Hepatocyte (in vitro differentiated cells): ENCODE measurements at regions not wholly inside any gene's neighbourhood (a gene's known extent, or its start where the extent isn't known, plus 50 kb on each side); places are given as distances from the start of the nearest gene placed in this dataset.
"Not testable (repeated sequence)": the region's sequence is repeated elsewhere in the genome, so short reads cannot be mapped to it uniquely, and the experiment has no call there.

ENCODE experiments used
- CTCF ChIP-seq: fragments of 200-600 bp; sonication (generic); IDR thresholded peaks from 2 replicates; pipeline ENCODE4 v1.5.1; 2016; ENCODE audit warnings: antibody characterized with exemption, mild to moderate bottlenecking; ENCODE audit not compliant: poor library complexity
- EZH2 ChIP-seq: fragments of 200-600 bp; sonication (generic); IDR thresholded peaks from 2 replicates; pipeline ENCODE4 v1.6.1; 2016; ENCODE audit warnings: antibody characterized with exemption, mild to moderate bottlenecking, borderline replicate concordance

DNA sequence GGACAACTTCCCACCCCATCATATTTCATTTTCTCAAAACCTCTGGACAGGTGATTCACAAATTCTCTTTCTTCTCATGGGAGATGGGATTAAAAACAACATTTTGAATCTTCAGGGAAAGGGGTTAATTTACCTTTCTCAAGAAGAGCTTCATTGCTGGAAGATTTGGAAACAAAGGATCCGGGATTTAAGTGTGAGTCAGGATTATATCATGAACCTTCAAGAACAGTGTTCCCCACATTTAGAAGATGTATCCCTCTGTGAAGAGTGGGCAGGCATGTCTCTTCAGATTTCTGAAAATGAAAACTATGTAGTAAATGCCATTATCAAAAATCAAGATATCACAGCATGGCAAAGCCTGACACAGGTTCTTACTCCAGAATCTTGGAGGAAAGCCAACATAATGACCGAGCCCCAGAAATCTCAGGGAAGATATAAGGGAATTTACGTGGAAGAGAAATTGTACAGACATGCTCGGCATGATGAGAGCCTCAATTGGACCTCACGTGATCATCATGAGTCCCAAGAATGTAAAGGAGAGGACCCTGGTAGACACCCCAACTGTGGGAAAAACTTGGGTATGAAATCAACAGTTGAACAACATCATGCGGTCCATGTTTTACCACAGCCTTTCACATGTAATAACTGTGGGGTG, 99.5 kb upstream of the GPR39 start:
- not testable (repeated sequence) for TF ChIP-seq CTCF, EZH2
